ENCODE measurements at regions not wholly inside any gene's neighbourhood (a gene's known extent, or its start where the extent isn't known, plus 50 kb on each side); places are given as distances from the start of the nearest gene placed in this dataset.

GRCh38 chr13:31067416-31068118 lies 94.1 kb downstream of the HSPH1 start:
- TF ChIP-seq, protein P1, sequence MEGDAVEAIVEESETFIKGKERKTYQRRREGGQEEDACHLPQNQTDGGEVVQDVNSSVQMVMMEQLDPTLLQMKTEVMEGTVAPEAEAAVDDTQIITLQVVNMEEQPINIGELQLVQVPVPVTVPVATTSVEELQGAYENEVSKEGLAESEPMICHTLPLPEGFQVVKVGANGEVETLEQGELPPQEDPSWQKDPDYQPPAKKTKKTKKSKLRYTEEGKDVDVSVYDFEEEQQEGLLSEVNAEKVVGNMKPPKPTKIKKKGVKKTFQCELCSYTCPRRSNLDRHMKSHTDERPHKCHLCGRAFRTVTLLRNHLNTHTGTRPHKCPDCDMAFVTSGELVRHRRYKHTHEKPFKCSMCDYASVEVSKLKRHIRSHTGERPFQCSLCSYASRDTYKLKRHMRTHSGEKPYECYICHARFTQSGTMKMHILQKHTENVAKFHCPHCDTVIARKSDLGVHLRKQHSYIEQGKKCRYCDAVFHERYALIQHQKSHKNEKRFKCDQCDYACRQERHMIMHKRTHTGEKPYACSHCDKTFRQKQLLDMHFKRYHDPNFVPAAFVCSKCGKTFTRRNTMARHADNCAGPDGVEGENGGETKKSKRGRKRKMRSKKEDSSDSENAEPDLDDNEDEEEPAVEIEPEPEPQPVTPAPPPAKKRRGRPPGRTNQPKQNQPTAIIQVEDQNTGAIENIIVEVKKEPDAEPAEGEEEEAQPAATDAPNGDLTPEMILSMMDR (IDR thresholded peaks at IDR 0.05; ENCODE audit: borderline replicate concordance, extremely low read depth, low read length, poor library complexity, severe bottlenecking) = no peak
- no peak for TF ChIP-seq EZH2 (IDR thresholded peaks at IDR 0.05; ENCODE audit: borderline replicate concordance, low read depth, low read length, severe bottlenecking)
